Fibroblast of lung (primary cell): ENCODE measurements at regions not wholly inside any gene's neighbourhood (a gene's known extent, or its start where the extent isn't known, plus 50 kb on each side); places are given as distances from the start of the nearest gene placed in this dataset.

Source experiments
- DNase-seq, 2 donors: peaks; one replicate each; pipeline versions ENCODE4 v3.0.0 to v3.0.0-alpha.2; 2010; ENCODE audit warnings: low read depth in 2 of 2
- H2AFZ ChIP-seq: 2 replicates; pipeline ENCODE4 v1.5.1; 2012; ENCODE audit warnings: low read length, control low read depth, inconsistent platforms
- H3K27ac ChIP-seq: 2 replicates; pipeline ENCODE4 v1.5.1; 2011; ENCODE audit warnings: low read length, control low read depth; ENCODE audit not compliant: insufficient read depth
- H3K27me3 ChIP-seq: 2 replicates; pipeline ENCODE4 v1.5.1; 2011; ENCODE audit warnings: mild to moderate bottlenecking, low read length; ENCODE audit not compliant: control insufficient read depth, insufficient read depth
- H3K36me3 ChIP-seq: 2 replicates; pipeline ENCODE4 v1.5.1; 2011; ENCODE audit warnings: low read length; ENCODE audit not compliant: control insufficient read depth, insufficient read depth
- H3K4me1 ChIP-seq: 2 replicates; pipeline ENCODE4 v1.5.1; 2011; ENCODE audit warnings: low read length; ENCODE audit not compliant: control insufficient read depth, insufficient read depth; ENCODE audit errors: extremely low read depth
- H3K4me2 ChIP-seq: 2 replicates; pipeline ENCODE4 v1.5.1; 2011; ENCODE audit warnings: low read length, control low read depth; ENCODE audit not compliant: insufficient read depth; ENCODE audit errors: extremely low read depth
- H3K4me3 ChIP-seq, 4 experiments: fragments of 200-600 bp in 1 of 4; sonication (generic) in 1 of 4; replicated peaks in 1 of 4; 2 replicates each; pipeline ENCODE4 v1.5.1; 2011 to 2016; ENCODE audit warnings: low read length in 4 of 4, low read depth in 3 of 4, mild to moderate bottlenecking in 3 of 4, control low read depth in 2 of 4, inconsistent platforms in 1 of 4, mixed read lengths in 1 of 4; ENCODE audit not compliant: insufficient read depth in 1 of 4; ENCODE audit errors: control extremely low read depth in 1 of 4
- H3K79me2 ChIP-seq: 2 replicates; pipeline ENCODE4 v1.5.1; 2012; ENCODE audit warnings: mild to moderate bottlenecking, low read length, inconsistent platforms; ENCODE audit not compliant: control insufficient read depth, insufficient read depth
- H3K9ac ChIP-seq: 2 replicates; pipeline ENCODE4 v1.5.1; 2011; ENCODE audit warnings: mild to moderate bottlenecking, low read length, control low read depth; ENCODE audit not compliant: insufficient read depth
- H3K9me3 ChIP-seq: 2 replicates; pipeline ENCODE4 v1.5.1; 2012; ENCODE audit warnings: low read depth, low read length; ENCODE audit not compliant: control insufficient read depth, insufficient read depth
- H4K20me1 ChIP-seq: 2 replicates; pipeline ENCODE4 v1.5.1; 2011; ENCODE audit warnings: low read length; ENCODE audit not compliant: control insufficient read depth, insufficient read depth; ENCODE audit errors: extremely low read depth
- EZH2 ChIP-seq: IDR thresholded peaks from 2 replicates; pipeline ENCODE4 v1.5.1; 2012; ENCODE audit warnings: low read length, control low read depth, mild to moderate bottlenecking; ENCODE audit errors: missing control alignments
- TF ChIP-seq, protein P1 (sequence below), 2 donors: IDR thresholded peaks in 1 of 2; conservative IDR thresholded peaks in 1 of 2; 1 replicate in 1 of 2; 2 replicates in 1 of 2; pipeline ENCODE4 v1.5.1; 2011 to 2012; ENCODE audit warnings: low read length in 2 of 2, control low read depth in 1 of 2, inconsistent platforms in 1 of 2, low read depth in 1 of 2, mild to moderate bottlenecking in 1 of 2

DNA sequence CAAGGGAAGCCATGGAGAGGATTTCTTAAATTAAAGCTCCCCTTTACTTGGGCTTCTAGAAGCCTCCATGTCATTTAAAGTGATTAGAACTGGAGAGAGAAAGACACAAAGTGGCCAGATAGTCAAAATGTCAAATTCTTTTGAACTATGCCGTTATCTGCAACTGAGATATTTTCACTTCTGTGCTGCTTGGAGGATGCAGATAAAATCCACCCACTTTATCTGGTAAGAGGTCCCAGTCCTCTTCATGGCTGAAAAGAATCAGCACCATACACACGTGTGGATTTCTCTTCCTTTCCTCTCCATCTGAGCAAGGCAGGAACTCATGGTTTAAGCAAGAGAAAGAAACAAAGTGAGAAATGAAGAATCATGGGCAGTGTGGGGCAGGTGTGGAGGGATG is 276.9 kb upstream of the RUNX1 start:
- no peak overlapping the region for H3K27ac ChIP-seq
- DNase-seq, result no peak
- H4K20me1 ChIP-seq, result no peaks in the 10 kb centered on the region

DNA sequence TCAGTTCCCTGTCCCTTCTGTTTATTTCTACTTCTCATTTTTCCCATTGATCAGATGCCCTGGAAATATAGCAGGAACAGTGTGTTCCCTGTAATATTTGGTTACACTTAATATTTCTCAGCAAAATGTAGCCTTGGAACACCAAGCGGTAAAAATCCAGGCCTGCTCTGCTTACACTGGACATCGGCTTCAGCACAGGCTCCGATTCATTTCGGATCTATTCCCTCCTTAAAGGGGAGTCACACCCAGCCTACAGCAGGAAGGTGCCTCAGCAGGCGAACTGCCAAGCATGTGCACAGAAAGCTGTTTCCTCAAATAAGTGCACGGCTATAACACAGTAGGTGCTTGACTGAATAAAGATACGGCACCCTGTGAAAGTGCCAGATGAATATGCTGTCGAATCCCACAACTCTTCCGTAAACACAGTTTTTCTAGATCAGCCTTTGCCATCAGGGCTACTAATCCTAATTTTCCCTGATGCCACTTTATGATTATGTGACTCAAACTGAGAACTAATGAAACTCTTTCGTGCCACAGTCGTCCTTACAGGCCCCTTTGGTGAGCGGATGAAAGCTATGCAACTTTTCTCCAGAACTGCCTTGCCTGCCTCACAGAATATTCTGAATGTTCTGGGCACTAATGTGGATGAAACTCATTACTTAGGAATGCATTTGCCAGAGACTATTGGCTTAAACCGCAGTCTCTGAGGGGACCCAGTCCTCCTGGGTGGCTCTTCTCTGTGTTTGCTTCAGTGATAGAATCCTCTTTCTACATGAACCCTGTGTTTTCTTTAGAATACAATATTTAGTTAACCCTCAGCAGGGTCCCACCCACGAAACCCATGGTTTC is 275.5 kb upstream of the RUNX1 start:
- no peak for TF ChIP-seq EZH2
- TF ChIP-seq, protein P1, sequence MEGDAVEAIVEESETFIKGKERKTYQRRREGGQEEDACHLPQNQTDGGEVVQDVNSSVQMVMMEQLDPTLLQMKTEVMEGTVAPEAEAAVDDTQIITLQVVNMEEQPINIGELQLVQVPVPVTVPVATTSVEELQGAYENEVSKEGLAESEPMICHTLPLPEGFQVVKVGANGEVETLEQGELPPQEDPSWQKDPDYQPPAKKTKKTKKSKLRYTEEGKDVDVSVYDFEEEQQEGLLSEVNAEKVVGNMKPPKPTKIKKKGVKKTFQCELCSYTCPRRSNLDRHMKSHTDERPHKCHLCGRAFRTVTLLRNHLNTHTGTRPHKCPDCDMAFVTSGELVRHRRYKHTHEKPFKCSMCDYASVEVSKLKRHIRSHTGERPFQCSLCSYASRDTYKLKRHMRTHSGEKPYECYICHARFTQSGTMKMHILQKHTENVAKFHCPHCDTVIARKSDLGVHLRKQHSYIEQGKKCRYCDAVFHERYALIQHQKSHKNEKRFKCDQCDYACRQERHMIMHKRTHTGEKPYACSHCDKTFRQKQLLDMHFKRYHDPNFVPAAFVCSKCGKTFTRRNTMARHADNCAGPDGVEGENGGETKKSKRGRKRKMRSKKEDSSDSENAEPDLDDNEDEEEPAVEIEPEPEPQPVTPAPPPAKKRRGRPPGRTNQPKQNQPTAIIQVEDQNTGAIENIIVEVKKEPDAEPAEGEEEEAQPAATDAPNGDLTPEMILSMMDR (conservative IDR thresholded peaks at IDR 0.05 in 1 of 2, IDR thresholded peaks at IDR 0.05 in 1 of 2; ENCODE audit: low read depth in 1 of 2, low read length in 2 of 2), result peak in 1 of 2 donors; percentile 24
- no peaks in the 10 kb centered on the region for H3K27me3 ChIP-seq
- H3K9ac ChIP-seq, result no peak overlapping the region
- H3K36me3 ChIP-seq, result no peaks in the 10 kb centered on the region
- DNase-seq, result peak; percentile 82 to 88
- H3K4me1 ChIP-seq, result peaks cover 9% of the 10 kb centered on the region
- no peak overlapping the region for H3K4me3 ChIP-seq
- peak overlapping the region; percentile 34 for H2AFZ ChIP-seq
- no peaks in the 10 kb centered on the region for H4K20me1 ChIP-seq
- no peaks in the 10 kb centered on the region for H3K9me3 ChIP-seq
- peak overlapping the region; percentile 33 for H3K4me2 ChIP-seq
- peak overlapping the region; percentile 11 for H3K27ac ChIP-seq
- H3K79me2 ChIP-seq, result no peaks in the 10 kb centered on the region

More for the DNA sequence above, 276.9 kb upstream of the RUNX1 start:
- no peaks in the 10 kb centered on the region for H3K79me2 ChIP-seq
- TF ChIP-seq, protein P1 (conservative IDR thresholded peaks at IDR 0.05 in 1 of 2, IDR thresholded peaks at IDR 0.05 in 1 of 2; ENCODE audit: low read depth in 1 of 2, low read length in 2 of 2), result no peak
- no peak for TF ChIP-seq EZH2
- no peaks in the 10 kb centered on the region for H3K9me3 ChIP-seq
- no peak overlapping the region for H2AFZ ChIP-seq
- H3K4me1 ChIP-seq, result peaks cover 9% of the 10 kb centered on the region
- H3K4me2 ChIP-seq, result no peak overlapping the region
- H3K27me3 ChIP-seq, result no peaks in the 10 kb centered on the region
- H3K36me3 ChIP-seq, result no peaks in the 10 kb centered on the region
- H3K9ac ChIP-seq, result no peak overlapping the region
- no peak overlapping the region for H3K4me3 ChIP-seq

DNA sequence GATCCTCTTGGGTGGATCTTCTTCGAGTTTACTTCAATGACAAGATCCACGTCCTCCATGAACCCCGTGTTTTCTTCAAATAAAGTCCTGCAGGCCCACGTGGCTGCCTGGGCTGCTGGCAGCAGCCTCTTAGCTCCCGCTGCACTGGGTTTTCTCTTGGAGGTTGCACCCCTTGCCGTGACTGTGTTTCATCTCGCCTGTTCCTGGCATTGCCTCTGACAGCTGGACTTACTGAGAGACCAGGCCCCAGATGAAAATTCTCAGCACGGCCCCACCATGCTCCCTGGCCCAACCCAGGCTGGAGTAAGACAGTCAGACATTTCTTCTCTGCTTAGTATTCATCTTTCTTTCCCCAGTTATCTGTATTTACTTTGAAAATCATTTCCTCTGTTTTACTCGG is 274.8 kb upstream of the RUNX1 start:
- H3K79me2 ChIP-seq, result no peaks in the 10 kb centered on the region
- H4K20me1 ChIP-seq, result no peaks in the 10 kb centered on the region
- H3K4me3 ChIP-seq, result no peak overlapping the region
- no peak for TF ChIP-seq EZH2
- TF ChIP-seq, protein P1 (conservative IDR thresholded peaks at IDR 0.05 in 1 of 2, IDR thresholded peaks at IDR 0.05 in 1 of 2; ENCODE audit: low read depth in 1 of 2, low read length in 2 of 2), result no peak
- peak overlapping the region; percentile 11 for H3K27ac ChIP-seq
- H3K4me1 ChIP-seq, result peaks cover 9% of the 10 kb centered on the region
- H3K27me3 ChIP-seq, result no peaks in the 10 kb centered on the region
- peak overlapping the region; percentile 15 for H3K4me2 ChIP-seq
- no peak overlapping the region for H3K9ac ChIP-seq
- no peaks in the 10 kb centered on the region for H3K9me3 ChIP-seq
- H2AFZ ChIP-seq, result peak overlapping the region; percentile 71
- H3K36me3 ChIP-seq, result no peaks in the 10 kb centered on the region
- peak; percentile 16 to 77 for DNase-seq
